Esophagus muscularis mucosa (tissue), 4 donors: ENCODE measurements at regions not wholly inside any gene's neighbourhood (a gene's known extent, or its start where the extent isn't known, plus 50 kb on each side); places are given as distances from the start of the nearest gene placed in this dataset.

Experiments used
- DNase-seq: peaks from one replicate; pipeline ENCODE4 v3.0.0-alpha.2; 2017; ENCODE audit errors: extremely low spot score
- H3K27ac ChIP-seq, 4 donors: fragments of 200-600 bp; sonication (generic); replicated peaks in 1 of 4; 1 replicate in 3 of 4; 2 replicates in 1 of 4; pipeline ENCODE4 v1.5.1; 2016 to 2019; ENCODE audit warnings: mild to moderate bottlenecking in 1 of 4
- H3K27me3 ChIP-seq, 4 donors: fragments of 200-600 bp; sonication (generic); one replicate each; pipeline versions ENCODE4 v1.5.1 to v1.6.0; 2016 to 2019
- H3K36me3 ChIP-seq, 4 donors: fragments of 200-600 bp; sonication (generic); one replicate each; pipeline ENCODE4 v1.5.1; 2016 to 2019
- H3K4me1 ChIP-seq, 4 donors: fragments of 200-600 bp; sonication (generic); one replicate each; pipeline ENCODE4 v1.5.1; 2016 to 2019
- H3K4me3 ChIP-seq, 4 donors: fragments of 200-600 bp; sonication (generic); 1 replicate in 2 of 4; 2 replicates in 2 of 4; pipeline ENCODE4 v1.5.1; 2016 to 2019; ENCODE audit warnings: mild to moderate bottlenecking in 4 of 4, moderate library complexity in 1 of 4
- H3K9me3 ChIP-seq, 4 donors: fragments of 200-600 bp; sonication (generic); 1 replicate in 3 of 4; 2 replicates in 1 of 4; pipeline ENCODE4 v1.5.1; 2016 to 2019
- EP300 ChIP-seq: sonication (generic); formaldehyde crosslinking; IDR thresholded peaks from one replicate; pipeline ENCODE4 v1.6.1; 2017; ENCODE audit warnings: antibody characterized with exemption
- POLR2A ChIP-seq: fragments of 450-650 bp; IDR thresholded peaks from one replicate; pipeline ENCODE4 v1.6.1; 2017; ENCODE audit warnings: antibody characterized with exemption, moderate library complexity, mild to moderate bottlenecking, low read depth
- POLR2AphosphoS5 ChIP-seq, 2 donors: sonication (generic); formaldehyde crosslinking; IDR thresholded peaks; one replicate each; pipeline ENCODE4 v1.6.1; 2017; ENCODE audit warnings: antibody characterized with exemption in 2 of 2
- intact Hi-C: fragments of 100-400 bp; cut with DNase I; formaldehyde crosslinking; loops from one replicate; pipeline ENCODE4 v1.15.1; 2023
- TF ChIP-seq, protein P1 (sequence below), 3 experiments: fragments of 200-600 bp in 2 of 3; fragments of 450-650 bp in 1 of 3; sonication (generic) in 2 of 3; IDR thresholded peaks; one replicate each; pipeline ENCODE4 v1.5.1; 2017 to 2019; ENCODE audit warnings: antibody characterized with exemption in 3 of 3, mild to moderate bottlenecking in 2 of 3, moderate library complexity in 1 of 3

DNA sequence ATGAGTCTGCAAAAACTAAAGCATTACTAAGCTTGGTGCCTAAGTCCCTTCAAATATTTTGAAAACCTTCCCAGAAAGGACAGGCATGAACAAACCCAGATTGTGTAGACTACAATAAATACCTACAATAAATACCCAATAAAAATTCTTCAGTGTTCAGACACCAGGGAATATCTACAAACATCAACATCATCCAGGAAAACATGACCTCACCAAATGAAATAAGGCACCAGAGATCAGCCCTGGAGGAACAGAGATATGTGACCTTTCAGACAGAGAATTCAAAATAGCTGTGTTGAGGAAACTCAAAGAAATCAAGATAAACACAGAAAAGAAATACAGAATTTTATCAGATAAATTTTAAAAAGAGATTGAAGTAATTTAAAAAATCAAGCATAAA, 57.8 kb upstream of the NLRP2B start:
- Histone ChIP-seq H3K4me1 (no peaks in the 10 kb centered on the region), H3K4me3 (no peak overlapping the region), H3K36me3 (no peaks in the 10 kb centered on the region), H3K9me3 (no peaks in the 10 kb centered on the region), H3K27ac (no peak overlapping the region), H3K27me3 (no peaks in the 10 kb centered on the region)
- intact Hi-C loops: no loop called here
- TF ChIP-seq, protein P1, sequence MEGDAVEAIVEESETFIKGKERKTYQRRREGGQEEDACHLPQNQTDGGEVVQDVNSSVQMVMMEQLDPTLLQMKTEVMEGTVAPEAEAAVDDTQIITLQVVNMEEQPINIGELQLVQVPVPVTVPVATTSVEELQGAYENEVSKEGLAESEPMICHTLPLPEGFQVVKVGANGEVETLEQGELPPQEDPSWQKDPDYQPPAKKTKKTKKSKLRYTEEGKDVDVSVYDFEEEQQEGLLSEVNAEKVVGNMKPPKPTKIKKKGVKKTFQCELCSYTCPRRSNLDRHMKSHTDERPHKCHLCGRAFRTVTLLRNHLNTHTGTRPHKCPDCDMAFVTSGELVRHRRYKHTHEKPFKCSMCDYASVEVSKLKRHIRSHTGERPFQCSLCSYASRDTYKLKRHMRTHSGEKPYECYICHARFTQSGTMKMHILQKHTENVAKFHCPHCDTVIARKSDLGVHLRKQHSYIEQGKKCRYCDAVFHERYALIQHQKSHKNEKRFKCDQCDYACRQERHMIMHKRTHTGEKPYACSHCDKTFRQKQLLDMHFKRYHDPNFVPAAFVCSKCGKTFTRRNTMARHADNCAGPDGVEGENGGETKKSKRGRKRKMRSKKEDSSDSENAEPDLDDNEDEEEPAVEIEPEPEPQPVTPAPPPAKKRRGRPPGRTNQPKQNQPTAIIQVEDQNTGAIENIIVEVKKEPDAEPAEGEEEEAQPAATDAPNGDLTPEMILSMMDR (IDR thresholded peaks at IDR 0.05): no peak
- TF ChIP-seq EP300 (no peak), POLR2AphosphoS5 (IDR thresholded peaks at IDR 0.05) (no peak), POLR2A (no peak)
- DNase-seq: no peak
